NCI-H1105 (cell line): ENCODE measurements at regions not wholly inside any gene's neighbourhood (a gene's known extent, or its start where the extent isn't known, plus 50 kb on each side); places are given as distances from the start of the nearest gene placed in this dataset.
"Not testable (repeated sequence)": the region's sequence is repeated elsewhere in the genome, so short reads cannot be mapped to it uniquely, and the experiment has no call there.

Experiments
- DNase-seq: peaks from one replicate; lab custom pipeline; 2025; lab: John Stamatoyannopoulos, UW

- no peak for DNase-seq
These were observed 262.2 kb upstream of the IL12A start for GRCh38 chr3:159726231-159726964.

- DNase-seq, result no peak
These were observed 261.1 kb upstream of the IL12A start for GRCh38 chr3:159727506-159727905.

GRCh38 chr3:159731254-159731653 is 257.4 kb upstream of the IL12A start:
- no peak for DNase-seq

- no peak for DNase-seq
These were observed 256.2 kb upstream of the IL12A start for GRCh38 chr3:159732172-159733111.

DNA sequence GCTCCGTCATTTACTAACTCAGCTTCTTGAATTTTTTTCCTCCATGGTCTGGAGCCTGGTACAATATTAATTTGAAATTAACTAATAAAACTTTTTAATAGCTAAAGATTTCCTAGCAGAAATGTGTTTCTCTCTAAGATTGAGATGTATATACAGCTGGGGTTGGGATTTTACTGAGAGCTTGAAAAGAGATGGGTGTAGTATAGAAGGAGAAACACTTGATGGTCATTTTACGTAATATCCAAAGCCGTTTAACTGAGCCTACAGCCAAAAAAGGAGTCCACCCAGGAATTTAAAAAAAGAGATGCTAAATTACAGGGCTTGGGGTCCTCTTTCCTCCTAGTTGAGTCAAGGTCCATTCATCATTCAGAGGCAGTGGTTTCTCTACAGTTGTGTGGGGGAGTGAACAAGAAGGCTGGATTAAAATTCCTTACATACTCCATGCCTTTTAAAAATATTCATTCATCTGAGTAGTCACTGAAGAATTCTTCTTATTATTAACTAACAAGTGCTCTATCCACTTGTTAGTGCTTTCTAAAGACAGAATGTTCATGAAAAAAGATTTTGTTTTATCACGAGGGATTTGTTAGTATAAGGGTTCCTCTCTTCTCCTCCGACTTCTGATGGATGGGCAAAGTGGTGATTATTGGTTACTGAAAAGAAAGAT is 255.3 kb upstream of the IL12A start:
- no peak for DNase-seq

- no peak for DNase-seq
These were observed 254.0 kb upstream of the IL12A start for GRCh38 chr3:159734681-159735080.

GRCh38 chr3:159739166-159739565 is 249.5 kb upstream of the IL12A start:
- DNase-seq, result no peak

DNA sequence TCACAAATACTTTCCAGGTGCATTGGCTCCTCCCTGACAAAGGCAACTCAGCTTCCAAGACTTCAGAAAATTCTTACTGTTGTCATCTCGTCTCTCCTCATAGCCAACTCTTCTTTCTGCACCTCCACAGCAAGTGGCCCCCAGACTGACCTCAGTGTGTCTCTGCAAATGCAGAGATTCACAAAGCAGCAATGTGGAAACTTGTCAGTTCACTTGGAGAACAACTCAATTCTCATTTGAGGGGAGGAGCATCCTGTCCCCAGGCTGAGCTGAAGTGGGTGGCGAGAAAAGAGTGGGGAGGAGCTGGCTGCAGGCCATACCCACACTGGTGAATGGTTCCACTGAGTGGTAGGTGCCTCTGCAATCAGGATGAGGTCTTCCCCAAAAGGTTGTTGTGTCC is 248.7 kb upstream of the IL12A start:
- DNase-seq, result no peak

DNA sequence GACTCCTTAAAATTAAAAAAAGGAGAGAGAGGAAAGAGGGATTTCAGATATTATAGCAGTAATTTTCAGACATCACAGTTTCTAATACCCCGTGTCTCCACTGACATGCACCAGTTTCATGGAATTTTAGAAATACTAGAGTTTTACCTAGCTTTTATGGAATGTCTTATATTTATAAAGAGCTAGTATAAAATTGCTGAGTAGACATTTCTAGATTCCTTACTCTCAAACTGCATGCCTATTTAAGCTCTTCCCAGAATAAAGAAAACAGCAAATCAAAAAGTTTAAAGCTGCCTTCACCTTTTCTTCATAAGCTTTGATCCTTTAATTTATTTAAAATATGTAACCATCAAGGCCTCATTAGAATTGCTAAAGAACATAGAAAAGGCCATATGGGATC is 247.4 kb upstream of the IL12A start:
- no peak for DNase-seq

DNA sequence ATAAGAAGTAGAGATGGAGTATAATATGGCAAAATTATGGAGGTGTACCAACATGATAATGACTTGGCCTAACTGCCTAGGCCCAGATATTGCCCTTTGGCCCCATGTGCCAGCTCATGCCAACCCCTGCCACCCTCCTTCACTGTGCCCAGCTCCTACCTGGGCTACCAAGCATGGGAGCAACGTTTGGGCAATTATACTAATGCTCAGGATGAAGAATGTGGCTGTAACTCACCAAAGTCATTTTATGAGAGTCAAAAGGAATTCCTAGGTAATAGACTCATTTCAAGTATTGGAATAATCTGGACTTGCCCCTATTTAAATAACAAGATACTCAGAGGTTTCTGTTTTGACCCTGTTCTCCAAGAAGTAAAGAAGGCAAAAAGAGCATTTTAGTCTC is 240.2 kb upstream of the IL12A start:
- DNase-seq, result no peak

DNA sequence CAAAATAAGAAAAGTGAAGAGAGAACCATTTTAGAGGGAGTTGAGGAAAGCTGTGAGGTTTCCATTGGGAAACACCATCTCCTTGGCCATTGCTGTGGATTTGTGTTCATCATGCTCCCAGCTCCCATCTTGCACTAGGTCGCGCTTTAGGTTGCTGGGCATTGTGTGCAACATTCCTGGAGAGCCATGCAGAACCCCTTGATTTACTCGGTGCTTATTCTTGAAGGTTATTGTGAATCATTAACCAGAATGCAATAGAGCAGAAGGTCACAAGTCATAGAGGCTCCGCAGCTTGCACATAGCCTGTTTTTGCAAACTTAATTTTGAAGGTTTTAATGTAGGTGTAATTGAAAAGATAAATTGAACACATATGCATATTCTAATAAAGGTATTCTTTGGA is 239.2 kb upstream of the IL12A start:
- DNase-seq, result no peak

GRCh38 chr3:159751146-159751545 is 237.5 kb upstream of the IL12A start:
- no peak for DNase-seq

GRCh38 chr3:159751752-159752151 is 236.9 kb upstream of the IL12A start:
- DNase-seq, result no peak

GRCh38 chr3:159756279-159757207 is 232.1 kb upstream of the IL12A start:
- not testable (repeated sequence) for DNase-seq

DNA sequence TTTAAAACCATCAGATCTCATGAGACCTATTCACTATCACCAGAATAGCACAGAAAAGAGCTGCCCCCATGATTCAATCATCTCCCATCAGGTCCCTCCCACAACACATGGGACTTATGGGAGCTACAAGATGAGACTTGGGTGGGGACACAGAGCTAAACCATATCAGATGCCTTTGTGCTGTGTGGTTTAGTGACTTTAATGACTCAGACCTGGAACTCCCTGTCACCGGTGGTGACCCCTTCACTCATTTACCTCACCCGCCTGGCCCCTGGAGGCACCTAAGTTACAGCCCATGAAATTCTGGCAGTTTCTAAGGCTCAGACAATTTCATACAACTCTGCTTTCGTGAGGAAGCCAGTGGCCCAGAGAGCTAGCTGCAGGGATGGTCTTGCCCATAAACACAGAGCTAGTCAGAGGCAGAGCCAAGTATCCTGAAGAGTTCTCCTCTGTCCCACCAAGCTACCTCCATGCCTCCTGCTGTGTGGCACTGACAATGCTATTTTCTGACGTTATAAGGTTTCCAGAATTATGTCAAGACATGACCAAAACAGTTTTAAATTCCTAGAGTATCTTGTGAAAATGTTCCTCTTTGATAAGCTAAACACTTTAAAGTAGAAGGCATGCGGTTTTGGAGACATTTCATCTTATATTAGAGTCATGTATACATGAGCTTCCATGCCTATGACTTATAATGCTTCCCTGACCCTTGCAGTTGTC is 231.1 kb upstream of the IL12A start:
- no peak for DNase-seq

DNA sequence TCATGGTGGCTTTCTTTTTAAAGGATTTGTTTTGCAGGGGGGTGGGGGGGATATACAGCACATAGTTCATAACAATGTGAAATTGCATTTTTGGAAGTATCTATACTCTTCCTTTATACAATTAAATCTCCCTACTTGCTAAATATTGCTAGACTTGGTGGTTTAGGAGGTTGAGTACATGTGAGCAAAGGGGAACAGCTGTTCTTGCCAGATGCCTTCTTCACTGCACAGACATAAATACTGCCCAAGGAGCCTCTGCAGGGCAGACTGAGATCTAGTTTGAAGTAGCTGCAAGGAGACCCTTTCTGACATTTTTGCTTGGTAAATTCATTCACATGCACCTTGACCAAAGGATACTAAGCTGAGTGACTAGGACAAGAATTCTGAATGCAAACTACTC is 228.6 kb upstream of the IL12A start:
- no peak for DNase-seq

GRCh38 chr3:159761369-159761768 is 227.3 kb upstream of the IL12A start:
- DNase-seq, result no peak

DNA sequence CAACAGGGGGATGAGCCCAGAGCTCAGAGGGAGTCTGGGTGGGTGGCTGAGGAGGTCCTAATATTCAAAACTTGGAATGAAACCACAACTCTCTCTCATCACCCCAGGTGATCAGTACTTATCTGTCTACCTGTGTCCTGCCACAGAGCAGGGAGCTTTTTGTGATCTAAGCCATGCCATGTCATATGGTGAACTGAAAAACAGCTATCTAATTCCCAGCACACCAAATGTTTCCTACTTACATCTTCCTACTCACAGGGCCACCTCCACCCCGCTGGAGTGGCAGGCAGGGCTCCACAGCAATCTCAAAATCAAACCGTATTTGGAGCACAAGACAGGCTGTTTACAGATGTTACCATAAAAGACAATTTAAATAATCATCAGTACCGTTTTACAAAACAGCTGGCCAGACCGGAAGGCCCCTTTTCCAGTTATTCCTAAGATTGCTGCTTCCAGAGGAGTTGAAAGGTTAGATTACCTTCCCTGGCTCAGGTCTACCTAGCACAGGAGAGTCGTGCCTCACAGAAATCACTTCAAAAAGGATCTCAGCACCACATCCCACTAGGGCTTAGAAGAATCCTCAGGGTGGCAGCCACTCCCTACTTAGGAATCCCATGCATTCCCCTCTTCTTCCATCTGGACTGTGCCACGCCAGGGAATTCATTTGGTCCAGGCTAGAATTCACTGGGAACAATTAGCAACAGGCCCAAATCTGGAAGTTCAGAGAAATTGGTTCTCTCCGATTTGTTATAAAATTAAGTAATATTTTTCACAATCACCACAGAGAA is 226.6 kb upstream of the IL12A start:
- no peak for DNase-seq

GRCh38 chr3:159763011-159763601 is 225.5 kb upstream of the IL12A start:
- DNase-seq, result peak; percentile 68
